GM23338 (cell line): ENCODE measurements at regions not wholly inside any gene's neighbourhood (a gene's known extent, or its start where the extent isn't known, plus 50 kb on each side); places are given as distances from the start of the nearest gene placed in this dataset.

ENCODE experiments used
- ATAC-seq: fragments of 200-7000 bp; cut with Tn5 transposase; 3 replicates; pipeline ENCODE4 v1.9.1; 2020
- DNase-seq: peaks from one replicate; pipeline ENCODE4 v3.0.0-alpha.2; 2015; ENCODE audit warnings: low spot score
- H2AFZ ChIP-seq: fragments of 200-600 bp; sonication (generic); 2 replicates; pipeline ENCODE4 v1.8.0; 2016; ENCODE audit warnings: antibody characterized with exemption, mild to moderate bottlenecking, moderate library complexity
- H3F3A ChIP-seq: fragments of 200-600 bp; sonication (generic); replicated peaks from 2 replicates; pipeline ENCODE4 v1.8.0; 2017; ENCODE audit warnings: antibody characterized with exemption, mixed run types, low read depth
- H3K27ac ChIP-seq: fragments of 200-600 bp; sonication (generic); 2 replicates; pipeline ENCODE4 v1.6.1; 2016; ENCODE audit warnings: low read depth
- H3K27me3 ChIP-seq: fragments of 200-600 bp; sonication (generic); 2 replicates; pipeline ENCODE4 v1.8.0; 2016; ENCODE audit warnings: mild to moderate bottlenecking, mixed run types, moderate library complexity; ENCODE audit not compliant: insufficient read depth
- H3K36me3 ChIP-seq: fragments of 200-600 bp; sonication (generic); 2 replicates; pipeline ENCODE4 v1.8.0; 2016; ENCODE audit warnings: mild to moderate bottlenecking; ENCODE audit not compliant: insufficient read depth
- H3K4me1 ChIP-seq: fragments of 200-600 bp; sonication (generic); 2 replicates; pipeline ENCODE4 v1.8.0; 2016; ENCODE audit warnings: mild to moderate bottlenecking, moderate library complexity; ENCODE audit not compliant: insufficient read depth
- H3K4me2 ChIP-seq: fragments of 200-600 bp; sonication (generic); 2 replicates; pipeline ENCODE4 v1.7.1; 2017; ENCODE audit warnings: mixed run types
- H3K4me3 ChIP-seq: fragments of 200-600 bp; sonication (generic); 2 replicates; pipeline ENCODE4 v1.6.1; 2016; ENCODE audit warnings: mixed run types
- H3K79me2 ChIP-seq: fragments of 200-600 bp; sonication (generic); replicated peaks from 2 replicates; pipeline ENCODE4 v1.8.0; 2017; ENCODE audit warnings: mild to moderate bottlenecking; ENCODE audit not compliant: insufficient read depth
- H3K9me2 ChIP-seq: fragments of 200-600 bp; sonication (generic); 2 replicates; pipeline ENCODE4 v1.8.0; 2017; ENCODE audit not compliant: insufficient read depth
- H4K20me1 ChIP-seq: fragments of 200-600 bp; sonication (generic); replicated peaks from 2 replicates; pipeline ENCODE4 v1.8.0; 2017; ENCODE audit warnings: mild to moderate bottlenecking; ENCODE audit not compliant: insufficient read depth
- H3K27ac Mint-ChIP-seq: 2 replicates; pipeline ENCODE4 v1.8.0; 2020; ENCODE audit warnings: inconsistent platforms, mild to moderate bottlenecking, moderate library complexity, mixed read lengths
- H3K27me3 Mint-ChIP-seq: 3 replicates; pipeline ENCODE4 v1.8.0; 2022; ENCODE audit warnings: low read depth, mild to moderate bottlenecking, moderate library complexity, mixed read lengths, inconsistent platforms; ENCODE audit not compliant: insufficient read depth, poor library complexity
- H3K36me3 Mint-ChIP-seq: 3 replicates; pipeline ENCODE4 v1.8.0; 2021; ENCODE audit warnings: low read depth, mild to moderate bottlenecking, inconsistent platforms, moderate library complexity, mixed read lengths
- H3K4me1 Mint-ChIP-seq: 3 replicates; pipeline ENCODE4 v1.8.0; 2020; ENCODE audit warnings: mild to moderate bottlenecking, inconsistent platforms, mixed read lengths
- H3K4me3 Mint-ChIP-seq: 3 replicates; pipeline ENCODE4 v1.8.0; 2021; ENCODE audit warnings: moderate library complexity, mild to moderate bottlenecking, inconsistent platforms, mixed read lengths
- H3K9me3 Mint-ChIP-seq: 3 replicates; pipeline ENCODE4 v1.8.0; 2020; ENCODE audit warnings: moderate library complexity, mild to moderate bottlenecking, inconsistent platforms, mixed read lengths
- CREB1 ChIP-seq: fragments of 250-450 bp; sonication (Bioruptor Pico); IDR thresholded peaks from 2 replicates; pipeline ENCODE4 v1.5.0; 2020; ENCODE audit warnings: low read depth, mild to moderate bottlenecking, moderate library complexity
- CTCF ChIP-seq, 2 experiments: fragments of 200-600 bp in 1 of 2; sonication (generic) in 1 of 2; conservative IDR thresholded peaks; 2 replicates each; pipeline versions ENCODE4 v1.5.1 to v1.6.1; 2016 to 2017; ENCODE audit warnings: antibody characterized with exemption in 2 of 2, low read depth in 2 of 2, mild to moderate bottlenecking in 2 of 2, moderate library complexity in 1 of 2
- EZH2 ChIP-seq: fragments of 200-600 bp; sonication (generic); IDR thresholded peaks from one replicate; pipeline ENCODE4 v1.8.0; 2017; ENCODE audit warnings: antibody characterized with exemption, mild to moderate bottlenecking, low read depth; ENCODE audit not compliant: unreplicated experiment
- EZH2phosphoT487 ChIP-seq: fragments of 200-600 bp; sonication (generic); IDR thresholded peaks from one replicate; pipeline ENCODE4 v1.8.1; 2018; ENCODE audit warnings: antibody characterized with exemption; ENCODE audit not compliant: unreplicated experiment
- JUNB ChIP-seq: IDR thresholded peaks from one replicate; pipeline ENCODE4 v1.6.1; 2016; ENCODE audit warnings: antibody characterized with exemption; ENCODE audit not compliant: unreplicated experiment
- NANOG ChIP-seq: IDR thresholded peaks from 2 replicates; pipeline ENCODE4 v1.6.1; 2016; ENCODE audit warnings: antibody characterized with exemption, borderline replicate concordance
- POLR2AphosphoS5 ChIP-seq: IDR thresholded peaks from 2 replicates; pipeline ENCODE4 v1.6.1; 2016; ENCODE audit warnings: antibody characterized with exemption, low read depth
- REST ChIP-seq: IDR thresholded peaks from one replicate; pipeline ENCODE4 v1.6.1; 2018; ENCODE audit warnings: antibody characterized with exemption; ENCODE audit not compliant: unreplicated experiment
- STAT1 ChIP-seq: IDR thresholded peaks from one replicate; pipeline ENCODE4 v1.6.1; 2016; ENCODE audit warnings: antibody characterized with exemption; ENCODE audit not compliant: unreplicated experiment
- ZNF114 ChIP-seq: fragments of 250-450 bp; sonication (Bioruptor Pico); IDR thresholded peaks from 2 replicates; pipeline ENCODE4 v1.5.0; 2020; ENCODE audit warnings: mild to moderate bottlenecking, moderate library complexity
- ZNF331 ChIP-seq: fragments of 250-450 bp; sonication (Bioruptor Pico); IDR thresholded peaks from 2 replicates; pipeline ENCODE4 v1.5.0; 2020; ENCODE audit warnings: low read depth, mild to moderate bottlenecking, moderate library complexity
- ZNF462 ChIP-seq: fragments of 250-450 bp; sonication (Bioruptor Pico); IDR thresholded peaks from 2 replicates; pipeline ENCODE4 v1.5.0; 2020; ENCODE audit warnings: mild to moderate bottlenecking, moderate library complexity

- TF ChIP-seq POLR2AphosphoS5 = no peak
- no peak for TF ChIP-seq EZH2phosphoT487
- TF ChIP-seq JUNB = no peak
- no peak for TF ChIP-seq ZNF114 (CRISPR knock-in tag)
- TF ChIP-seq REST = no peak
- no peak for TF ChIP-seq ZNF462 (CRISPR knock-in tag)
- TF ChIP-seq STAT1 = no peak
- TF ChIP-seq NANOG = no peak
- TF ChIP-seq EZH2 = no peak
- TF ChIP-seq ZNF331 (CRISPR knock-in tag) = no peak
- no peak for TF ChIP-seq CTCF (conservative IDR thresholded peaks at IDR 0.05; ENCODE audit: low read depth in 2 of 2)
- TF ChIP-seq CREB1 = no peak
- Mint-ChIP-seq H3K4me3 (no peak overlapping the region), H3K27me3 (no peaks in the 10 kb centered on the region), H3K9me3 (no peaks in the 10 kb centered on the region), H3K4me1 (no peaks in the 10 kb centered on the region), H3K27ac (no peak overlapping the region), H3K36me3 (no peaks in the 10 kb centered on the region)
- H3K9me2 ChIP-seq = 0 out of 2 replicates have a peak, but pooled peaks cover 3% of the 10 kb centered on the region
- H3K27ac ChIP-seq = no peak overlapping the region
- no peak for ATAC-seq
- H3K79me2 ChIP-seq = no peaks in the 10 kb centered on the region
- H3K4me2 ChIP-seq = no peak overlapping the region
- no peaks in the 10 kb centered on the region for H3K36me3 ChIP-seq
- no peak for DNase-seq
- no peaks in the 10 kb centered on the region for H3K27me3 ChIP-seq
- H3K4me3 ChIP-seq = no peak overlapping the region
- H4K20me1 ChIP-seq = no peaks in the 10 kb centered on the region
- no peak overlapping the region for H2AFZ ChIP-seq
- no peaks in the 10 kb centered on the region for H3K4me1 ChIP-seq
- H3F3A ChIP-seq = no peaks in the 10 kb centered on the region
Observed at GRCh38 chr12:58978717-58979116, 58.4 kb upstream of the LRIG3 start.
